DND-41 (cell line): ENCODE measurements at regions not wholly inside any gene's neighbourhood (a gene's known extent, or its start where the extent isn't known, plus 50 kb on each side); places are given as distances from the start of the nearest gene placed in this dataset.

Experiments
- EZH2 ChIP-seq: IDR thresholded peaks from 3 replicates; pipeline ENCODE4 v1.6.1; 2012; ENCODE audit warnings: borderline replicate concordance, low read depth, mild to moderate bottlenecking, moderate library complexity, low read length, inconsistent platforms; ENCODE audit not compliant: severe bottlenecking
- TF ChIP-seq, protein P1 (sequence below): IDR thresholded peaks from 2 replicates; pipeline ENCODE4 v1.5.1; 2012; ENCODE audit warnings: borderline replicate concordance, low read length, moderate library complexity, mild to moderate bottlenecking; ENCODE audit not compliant: poor library complexity, severe bottlenecking; ENCODE audit errors: extremely low read depth

DNA sequence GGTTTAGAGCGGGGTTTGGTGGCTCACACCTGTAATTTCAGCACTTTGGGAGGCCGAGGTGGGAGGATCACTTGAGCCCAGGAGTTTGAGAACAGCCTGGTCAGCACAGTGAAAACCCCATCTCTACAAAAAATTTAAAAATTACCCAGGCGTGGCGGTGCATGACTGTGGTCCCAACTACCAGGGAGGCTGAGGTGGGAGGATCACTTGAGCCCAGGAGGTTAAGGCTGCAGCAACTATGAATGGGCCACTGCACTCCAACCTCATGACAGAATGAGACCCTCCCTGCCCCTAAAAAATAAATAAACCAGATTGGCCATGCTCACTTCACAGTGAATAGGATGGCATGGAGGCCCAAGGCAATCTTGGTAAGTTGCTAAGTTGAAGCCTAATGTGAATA is 168.9 kb downstream of the RHOU start:
- TF ChIP-seq, protein P1, sequence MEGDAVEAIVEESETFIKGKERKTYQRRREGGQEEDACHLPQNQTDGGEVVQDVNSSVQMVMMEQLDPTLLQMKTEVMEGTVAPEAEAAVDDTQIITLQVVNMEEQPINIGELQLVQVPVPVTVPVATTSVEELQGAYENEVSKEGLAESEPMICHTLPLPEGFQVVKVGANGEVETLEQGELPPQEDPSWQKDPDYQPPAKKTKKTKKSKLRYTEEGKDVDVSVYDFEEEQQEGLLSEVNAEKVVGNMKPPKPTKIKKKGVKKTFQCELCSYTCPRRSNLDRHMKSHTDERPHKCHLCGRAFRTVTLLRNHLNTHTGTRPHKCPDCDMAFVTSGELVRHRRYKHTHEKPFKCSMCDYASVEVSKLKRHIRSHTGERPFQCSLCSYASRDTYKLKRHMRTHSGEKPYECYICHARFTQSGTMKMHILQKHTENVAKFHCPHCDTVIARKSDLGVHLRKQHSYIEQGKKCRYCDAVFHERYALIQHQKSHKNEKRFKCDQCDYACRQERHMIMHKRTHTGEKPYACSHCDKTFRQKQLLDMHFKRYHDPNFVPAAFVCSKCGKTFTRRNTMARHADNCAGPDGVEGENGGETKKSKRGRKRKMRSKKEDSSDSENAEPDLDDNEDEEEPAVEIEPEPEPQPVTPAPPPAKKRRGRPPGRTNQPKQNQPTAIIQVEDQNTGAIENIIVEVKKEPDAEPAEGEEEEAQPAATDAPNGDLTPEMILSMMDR = no peak
- TF ChIP-seq EZH2 = no peak
